ENCODE measurements at regions not wholly inside any gene's neighbourhood (a gene's known extent, or its start where the extent isn't known, plus 50 kb on each side); places are given as distances from the start of the nearest gene placed in this dataset.

- no peak overlapping the region for H3K4me3 ChIP-seq (ENCODE audit: low read length)
- TF ChIP-seq ZNF274 (IDR thresholded peaks at IDR 0.05; ENCODE audit: low read depth, low read length) = no peak
Measured at GRCh38 chr1:55639526-55639925, 424.4 kb upstream of the USP24 start.

DNA sequence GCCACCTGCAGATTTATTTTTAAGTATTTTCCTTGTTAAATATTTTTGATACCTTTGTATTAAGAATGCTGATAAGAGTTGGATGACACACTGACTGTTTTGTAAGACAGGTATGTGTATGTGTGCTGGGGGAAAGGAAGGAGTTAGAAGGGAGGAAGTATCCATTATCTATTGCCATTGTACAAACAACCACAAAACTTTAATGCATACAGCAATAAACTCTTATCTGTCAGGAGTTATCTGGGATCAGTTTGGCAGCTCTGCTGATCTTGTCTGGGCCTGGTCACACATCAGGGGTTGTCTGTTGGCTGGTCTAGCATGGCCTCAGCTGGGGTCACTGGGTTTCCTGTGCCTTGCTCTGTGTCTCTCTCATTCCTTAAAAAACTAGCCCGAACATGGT is 423.9 kb upstream of the USP24 start:
- no peak for TF ChIP-seq ZNF274 (IDR thresholded peaks at IDR 0.05; ENCODE audit: low read depth, low read length)

GRCh38 chr1:55636696-55637095 is 421.5 kb upstream of the USP24 start:
- TF ChIP-seq ZNF274 (IDR thresholded peaks at IDR 0.05; ENCODE audit: low read depth, low read length) = no peak
- no peak overlapping the region for H3K4me3 ChIP-seq (ENCODE audit: low read length)

More for the DNA sequence above, 423.9 kb upstream of the USP24 start:
- no peak overlapping the region for H3K4me3 ChIP-seq (ENCODE audit: low read length)

GRCh38 chr1:55635856-55636255 is 420.7 kb upstream of the USP24 start:
- no peak overlapping the region for H3K4me3 ChIP-seq (ENCODE audit: low read length)
- TF ChIP-seq ZNF274 (IDR thresholded peaks at IDR 0.05; ENCODE audit: low read depth, low read length) = no peak

- TF ChIP-seq ZNF274 (IDR thresholded peaks at IDR 0.05; ENCODE audit: low read depth, low read length) = no peak
- H3K4me3 ChIP-seq (ENCODE audit: low read length) = no peak overlapping the region
Measured at GRCh38 chr1:55634516-55634915, 419.4 kb upstream of the USP24 start.

- no peak for TF ChIP-seq ZNF274 (IDR thresholded peaks at IDR 0.05; ENCODE audit: low read depth, low read length)
- no peak overlapping the region for H3K4me3 ChIP-seq (ENCODE audit: low read length)
Measured at GRCh38 chr1:55632906-55633305, 417.7 kb upstream of the USP24 start.

DNA sequence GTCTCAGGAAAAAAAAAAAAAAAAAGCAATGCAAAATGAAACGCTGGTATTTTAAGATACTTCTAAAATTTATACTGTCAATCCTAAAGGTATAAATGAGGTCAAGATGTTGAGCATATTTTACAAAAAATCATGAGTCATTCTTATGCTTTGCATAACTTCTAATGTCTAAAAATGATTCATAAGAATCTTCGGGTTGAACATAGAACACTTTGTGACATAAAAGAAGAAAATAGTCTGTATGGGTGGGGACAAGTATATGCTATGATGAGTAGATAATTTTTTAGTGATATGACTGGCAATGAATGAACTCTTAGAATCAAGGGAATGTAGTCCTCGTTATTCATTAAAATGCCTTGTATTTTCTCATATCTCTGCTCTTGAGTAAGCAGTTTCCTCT is 416.9 kb upstream of the USP24 start:
- no peak overlapping the region for H3K4me3 ChIP-seq (ENCODE audit: low read length)
- no peak for TF ChIP-seq ZNF274 (IDR thresholded peaks at IDR 0.05; ENCODE audit: low read depth, low read length)

- TF ChIP-seq ZNF274 (IDR thresholded peaks at IDR 0.05; ENCODE audit: low read depth, low read length) = no peak
- no peak overlapping the region for H3K4me3 ChIP-seq (ENCODE audit: low read length)
Measured at GRCh38 chr1:55631509-55631908, 416.3 kb upstream of the USP24 start.

DNA sequence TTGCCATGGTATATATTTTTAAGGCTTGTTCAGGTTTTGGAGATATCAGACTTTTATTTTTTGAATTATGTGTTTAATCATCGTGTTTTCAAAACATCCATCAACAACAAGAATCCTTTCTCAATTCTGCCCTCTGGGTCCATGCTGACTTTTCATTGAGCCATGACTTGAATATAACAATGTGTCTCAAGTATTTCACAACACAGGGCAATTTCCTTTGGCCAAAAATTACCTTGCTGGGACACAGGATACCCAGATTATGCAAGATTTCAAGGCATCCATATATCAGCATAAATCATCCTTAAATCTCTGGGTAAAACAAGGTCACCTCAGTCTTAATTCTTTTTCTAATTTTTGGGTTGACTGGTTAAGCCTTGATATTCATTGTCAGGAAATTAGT is 411.2 kb upstream of the USP24 start:
- no peak overlapping the region for H3K4me3 ChIP-seq (ENCODE audit: low read length)
- TF ChIP-seq ZNF274 (IDR thresholded peaks at IDR 0.05; ENCODE audit: low read depth, low read length) = no peak

- TF ChIP-seq ZNF274 (IDR thresholded peaks at IDR 0.05; ENCODE audit: low read depth, low read length) = no peak
- no peak overlapping the region for H3K4me3 ChIP-seq (ENCODE audit: low read length)
Measured at GRCh38 chr1:55624766-55625165, 409.6 kb upstream of the USP24 start.

DNA sequence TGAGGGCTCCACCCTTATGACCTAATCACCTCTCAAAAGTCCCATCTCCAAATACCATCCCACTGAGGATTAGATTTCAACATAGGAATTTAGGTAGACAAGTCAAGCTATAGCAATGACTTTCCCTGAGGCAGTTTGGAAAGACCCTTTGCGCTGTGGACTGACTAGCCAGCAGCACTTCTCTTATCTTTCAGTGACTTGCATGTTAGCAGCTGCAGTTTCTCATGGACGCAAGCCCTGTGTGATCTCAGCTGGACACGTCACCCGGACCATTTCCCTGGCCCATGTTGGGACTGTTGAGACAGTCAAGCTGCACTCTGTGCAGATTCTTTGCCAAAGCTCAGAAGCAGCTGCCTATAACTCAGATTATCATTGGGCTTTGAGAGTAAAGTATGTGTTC is 408.1 kb upstream of the USP24 start:
- H3K4me3 ChIP-seq (ENCODE audit: low read length) = no peak overlapping the region
- no peak for TF ChIP-seq ZNF274 (IDR thresholded peaks at IDR 0.05; ENCODE audit: low read depth, low read length)

DNA sequence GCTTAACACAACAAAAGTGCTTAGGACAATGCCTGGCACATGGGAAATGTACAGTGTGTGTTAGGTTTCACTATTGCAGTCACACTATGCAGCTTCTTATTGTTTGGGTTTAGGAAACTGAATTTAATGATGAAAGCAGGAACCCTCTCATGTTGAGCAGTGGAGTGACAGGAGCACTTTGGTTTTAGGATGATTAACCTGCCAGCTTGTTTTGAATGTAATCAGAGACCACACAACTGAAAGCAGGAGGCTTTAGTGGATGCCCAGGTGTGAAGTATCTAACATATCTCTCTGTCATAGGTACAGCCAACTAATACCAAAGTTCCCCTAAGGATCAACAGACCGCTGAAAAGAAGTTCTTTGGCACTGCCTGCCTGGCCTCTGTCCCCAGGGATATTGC is 406.9 kb upstream of the USP24 start:
- TF ChIP-seq ZNF274 (IDR thresholded peaks at IDR 0.05; ENCODE audit: low read depth, low read length) = no peak

DNA sequence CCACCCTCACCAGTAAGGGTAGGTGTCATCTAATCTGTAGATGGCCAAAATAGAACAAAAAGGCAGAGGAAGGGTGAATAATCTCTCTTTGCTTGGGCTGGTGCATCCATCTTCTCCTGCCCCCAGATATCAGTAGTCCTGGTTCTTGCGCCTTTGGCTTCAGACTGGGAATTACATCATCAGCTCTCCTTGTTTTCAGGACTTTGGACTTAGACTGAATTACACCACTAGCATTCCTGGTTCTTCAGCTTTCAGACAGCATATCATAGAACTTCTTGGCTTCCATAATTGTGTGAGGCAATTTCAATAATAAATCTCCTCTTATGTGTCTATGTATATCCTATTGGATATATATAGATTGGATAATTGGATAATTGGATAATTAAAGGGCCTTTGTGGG is 403.0 kb upstream of the USP24 start:
- no peak overlapping the region for H3K4me3 ChIP-seq (ENCODE audit: low read length)
- TF ChIP-seq ZNF274 (IDR thresholded peaks at IDR 0.05; ENCODE audit: low read depth, low read length) = no peak

More for the DNA sequence above, 406.9 kb upstream of the USP24 start:
- H3K4me3 ChIP-seq (ENCODE audit: low read length) = no peak overlapping the region

DNA sequence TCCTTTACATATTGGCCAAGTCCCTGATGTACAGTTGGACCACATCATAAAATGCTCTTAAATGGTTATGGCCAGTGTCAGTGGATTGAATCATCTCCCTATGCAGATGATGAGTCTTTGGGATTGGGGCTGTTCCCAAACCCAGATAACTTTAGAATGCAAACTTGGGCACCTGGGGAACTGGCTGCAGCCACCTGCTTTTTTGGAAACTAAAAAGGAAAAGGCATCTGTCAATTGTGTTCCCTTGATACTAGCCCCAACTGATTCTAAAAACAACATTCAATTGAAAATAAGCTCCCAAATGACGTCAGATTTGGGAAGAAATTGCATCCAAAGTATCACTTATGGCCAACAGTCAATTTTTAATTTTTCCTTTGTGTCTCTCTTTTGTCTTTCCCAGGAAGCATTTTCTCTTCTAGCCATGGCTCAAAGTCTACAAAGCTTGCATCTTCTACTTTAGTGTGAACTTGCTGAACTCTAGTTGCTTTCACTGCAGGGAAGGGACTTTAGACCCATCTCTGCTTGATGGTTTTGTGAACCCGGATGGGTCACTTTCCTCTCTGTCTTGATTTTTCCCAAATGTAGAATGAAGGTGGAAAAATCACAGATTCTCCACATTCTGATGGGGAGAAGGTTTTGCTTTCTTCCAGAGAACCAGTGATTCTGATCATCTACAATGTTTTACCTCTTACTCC is 402.3 kb upstream of the USP24 start:
- H3K4me3 ChIP-seq (ENCODE audit: low read length) = no peak overlapping the region

DNA sequence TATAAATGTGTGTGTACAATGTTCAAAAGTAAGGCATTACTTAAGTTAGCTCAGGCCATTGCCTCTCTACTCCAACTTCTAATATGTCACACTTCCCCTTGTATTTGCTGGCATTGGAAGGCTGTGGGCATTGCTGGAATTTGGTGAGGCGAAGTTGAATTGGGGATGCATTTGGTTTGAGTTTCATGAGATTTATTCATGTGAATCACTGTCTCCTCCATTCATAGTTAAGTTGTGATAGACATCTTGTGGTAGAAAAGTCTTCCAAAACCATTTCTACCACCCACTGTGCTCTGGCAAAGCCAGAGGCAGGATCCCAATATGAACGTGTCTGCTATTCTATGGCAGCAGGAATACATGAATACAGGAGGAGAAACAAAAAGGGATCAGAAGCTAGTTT is 397.8 kb upstream of the USP24 start:
- no peak for TF ChIP-seq ZNF274 (IDR thresholded peaks at IDR 0.05; ENCODE audit: low read depth, low read length)
- no peak overlapping the region for H3K4me3 ChIP-seq (ENCODE audit: low read length)

More for the DNA sequence above, 402.3 kb upstream of the USP24 start:
- TF ChIP-seq ZNF274 (IDR thresholded peaks at IDR 0.05; ENCODE audit: low read depth, low read length) = no peak

DNA sequence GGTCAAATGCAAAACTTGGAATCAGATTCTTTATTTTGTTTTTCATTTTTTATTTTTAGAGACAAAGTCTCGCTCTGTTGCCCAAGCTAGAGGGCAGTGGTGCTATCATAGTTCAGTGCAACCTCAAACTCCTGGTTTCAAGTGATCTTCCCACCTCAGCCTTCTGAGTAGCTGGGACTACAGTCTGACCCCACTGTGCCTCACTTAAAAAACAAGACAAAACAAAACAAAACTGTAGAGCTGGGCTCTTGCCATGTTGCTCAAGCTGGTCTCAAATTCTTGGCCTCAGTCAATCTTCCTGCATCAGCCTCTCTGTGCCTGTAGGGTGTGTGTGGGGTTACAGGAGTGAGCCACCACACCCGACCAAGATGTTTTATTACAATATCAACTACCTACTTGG is 396.0 kb upstream of the USP24 start:
- TF ChIP-seq ZNF274 (IDR thresholded peaks at IDR 0.05; ENCODE audit: low read depth, low read length) = no peak

More for the DNA sequence above, 396.0 kb upstream of the USP24 start:
- no peak overlapping the region for H3K4me3 ChIP-seq (ENCODE audit: low read length)

Measured in GM08714 (cell line).